GM23248 (cell line): ENCODE measurements at regions not wholly inside any gene's neighbourhood (a gene's known extent, or its start where the extent isn't known, plus 50 kb on each side); places are given as distances from the start of the nearest gene placed in this dataset.

Experiments used
- DNase-seq: peaks from one replicate; pipeline ENCODE4 v3.0.0-alpha.2; 2015
- H2AFZ ChIP-seq: fragments of 200-600 bp; sonication (generic); 2 replicates; pipeline ENCODE4 v1.6.1; 2016; ENCODE audit warnings: antibody characterized with exemption
- H3F3A ChIP-seq: fragments of 200-600 bp; sonication (generic); 2 replicates; pipeline ENCODE4 v1.6.1; 2016; ENCODE audit warnings: mild to moderate bottlenecking, antibody characterized with exemption, mixed run types; ENCODE audit not compliant: insufficient read depth
- H3K27ac ChIP-seq: fragments of 200-600 bp; sonication (generic); 2 replicates; pipeline ENCODE4 v1.5.1; 2016; ENCODE audit warnings: mild to moderate bottlenecking
- H3K27me3 ChIP-seq: fragments of 200-600 bp; sonication (generic); replicated peaks from 2 replicates; pipeline ENCODE4 v1.6.1; 2016; ENCODE audit warnings: mild to moderate bottlenecking; ENCODE audit not compliant: insufficient read depth
- H3K36me3 ChIP-seq: fragments of 200-600 bp; sonication (generic); 2 replicates; pipeline ENCODE4 v1.6.1; 2016; ENCODE audit warnings: low read depth, mild to moderate bottlenecking
- H3K4me1 ChIP-seq: fragments of 200-600 bp; sonication (generic); 2 replicates; pipeline ENCODE4 v1.6.1; 2016; ENCODE audit warnings: mild to moderate bottlenecking; ENCODE audit not compliant: insufficient read depth
- H3K4me2 ChIP-seq: fragments of 200-600 bp; sonication (generic); one replicate; pipeline ENCODE4 v1.6.1; 2016; ENCODE audit warnings: mild to moderate bottlenecking; ENCODE audit not compliant: unreplicated experiment
- H3K4me3 ChIP-seq: fragments of 200-600 bp; sonication (generic); 2 replicates; pipeline ENCODE4 v1.5.1; 2016; ENCODE audit warnings: mild to moderate bottlenecking
- H3K79me2 ChIP-seq: fragments of 200-600 bp; sonication (generic); 2 replicates; pipeline ENCODE4 v1.6.1; 2016; ENCODE audit warnings: mild to moderate bottlenecking; ENCODE audit not compliant: insufficient read depth
- H3K9ac ChIP-seq: fragments of 200-600 bp; sonication (generic); 2 replicates; pipeline ENCODE4 v1.6.1; 2016; ENCODE audit warnings: mild to moderate bottlenecking
- H3K9me2 ChIP-seq: fragments of 200-600 bp; sonication (generic); 2 replicates; pipeline ENCODE4 v1.6.1; 2016; ENCODE audit warnings: mixed run types, mild to moderate bottlenecking, moderate library complexity; ENCODE audit not compliant: insufficient read depth
- H3K9me3 ChIP-seq: fragments of 200-600 bp; sonication (generic); one replicate; pipeline ENCODE4 v1.6.1; 2017; ENCODE audit warnings: low read depth
- H4K20me1 ChIP-seq: fragments of 200-600 bp; sonication (generic); 2 replicates; pipeline ENCODE4 v1.6.0; 2016; ENCODE audit not compliant: insufficient read depth
- EZH2 ChIP-seq: fragments of 200-600 bp; sonication (generic); IDR thresholded peaks from 2 replicates; pipeline ENCODE4 v1.6.1; 2018; ENCODE audit warnings: antibody characterized with exemption, mild to moderate bottlenecking; ENCODE audit not compliant: insufficient read depth, poor library complexity, severe bottlenecking
- EZH2phosphoT487 ChIP-seq: fragments of 200-600 bp; sonication (generic); IDR thresholded peaks from 2 replicates; pipeline ENCODE4 v1.6.1; 2018; ENCODE audit warnings: antibody characterized with exemption, moderate library complexity, mild to moderate bottlenecking, low read depth; ENCODE audit not compliant: insufficient read depth
- WGBS, 2 experiments: methylation state at CpG; one replicate each; pipeline ENCODE4 v1.1.6; 2015 to 2017; ENCODE audit warnings: low lambda C conversion rate in 2 of 2, low coverage in 1 of 2; ENCODE audit errors: missing lambda C conversion rate in 2 of 2; 5-methylcytosine and 5-hydroxymethylcytosine counted together
- in situ Hi-C: fragments of 300-500 bp; cut with MboI; formaldehyde crosslinking; loops from 2 replicates; pipeline ENCODE4 v1.15.0; 2020

DNA sequence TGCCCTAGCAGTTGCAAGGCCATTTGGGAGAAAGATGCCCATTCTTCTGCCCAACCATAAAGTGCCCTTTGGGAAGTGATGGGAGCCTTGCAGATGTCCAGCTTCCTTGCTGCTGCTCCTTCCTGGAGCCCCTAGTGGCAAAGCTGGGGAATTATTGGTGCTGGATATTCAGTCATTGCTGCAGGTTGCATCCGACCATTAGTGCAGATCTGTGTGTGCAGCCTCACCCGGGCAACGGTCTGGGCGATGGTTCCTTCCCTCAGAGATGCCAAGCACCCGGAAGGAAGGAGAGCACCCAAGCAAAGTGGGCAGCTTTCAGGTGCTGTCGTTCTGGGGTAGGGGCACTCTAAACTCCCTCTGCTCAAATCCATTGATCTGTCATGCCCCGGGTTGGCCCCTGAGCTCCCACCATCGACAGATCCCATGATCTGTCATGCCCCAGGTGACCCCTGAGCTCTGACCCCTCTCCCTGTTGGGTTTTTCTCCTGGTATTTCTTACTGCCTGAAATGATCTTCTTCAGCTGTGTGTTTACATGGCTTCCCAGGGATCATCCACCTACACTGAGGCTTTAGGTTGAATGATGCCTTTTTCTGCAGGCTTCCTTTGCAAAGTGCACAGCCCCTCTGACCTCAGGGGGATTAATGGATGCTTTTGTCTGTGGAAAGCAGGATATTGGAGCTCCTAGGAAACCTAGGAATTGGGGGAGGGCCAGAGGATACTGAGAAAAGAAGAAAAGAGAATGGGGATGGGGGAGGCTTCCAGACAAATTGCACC lies 467.5 kb downstream of the PTPRU start:
- Histone ChIP-seq H3K79me2 (no peaks in the 10 kb centered on the region), H2AFZ (no peak overlapping the region), H3K4me3 (no peak overlapping the region), H3K36me3 (no peaks in the 10 kb centered on the region), H3K27me3 (no peaks in the 10 kb centered on the region), H3K4me1 (peaks cover 11% of the 10 kb centered on the region), H3K9ac (no peak overlapping the region), H3K9me3 (no peaks in the 10 kb centered on the region), H4K20me1 (no peaks in the 10 kb centered on the region), H3K9me2 (no peaks in the 10 kb centered on the region), H3K4me2 (no peak overlapping the region), H3F3A (peaks cover 15% of the 10 kb centered on the region), H3K27ac (no peak overlapping the region)
- in situ Hi-C loops: no loop called here
- DNase-seq: peak; percentile 74
- no peak for TF ChIP-seq EZH2
- no peak for TF ChIP-seq EZH2phosphoT487
- WGBS, 2 experiments: 15 to 18% methylated on average over 8 of the region's 8 CpGs

DNA sequence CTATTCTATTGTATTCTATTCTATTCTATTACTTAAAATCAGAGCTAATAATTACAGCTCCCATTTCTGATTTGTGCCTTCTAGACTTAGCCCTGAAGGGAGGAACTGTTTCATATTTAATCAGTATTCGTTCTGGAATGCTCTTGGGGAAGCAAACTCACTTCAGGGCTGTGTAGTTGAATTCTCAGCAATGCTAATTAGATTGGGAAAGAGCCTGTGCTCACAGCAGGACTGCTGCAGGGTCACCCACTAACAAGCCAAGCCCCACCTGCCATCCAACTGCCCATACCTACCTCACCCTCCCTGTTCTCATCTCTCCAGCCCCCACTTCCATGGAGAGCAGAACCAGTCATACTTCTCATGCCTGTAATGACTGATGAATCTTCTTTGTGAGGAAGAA lies 464.2 kb downstream of the PTPRU start:
- Histone ChIP-seq H2AFZ (no peak overlapping the region), H3K9ac (no peak overlapping the region), H3K9me2 (no peaks in the 10 kb centered on the region), H3K4me2 (no peak overlapping the region), H3K36me3 (no peaks in the 10 kb centered on the region), H3K9me3 (no peaks in the 10 kb centered on the region), H3K27ac (no peak overlapping the region), H3K4me1 (no peaks in the 10 kb centered on the region), H4K20me1 (no peaks in the 10 kb centered on the region), H3K4me3 (no peak overlapping the region), H3K27me3 (no peaks in the 10 kb centered on the region), H3K79me2 (no peaks in the 10 kb centered on the region), H3F3A (peaks cover 4% of the 10 kb centered on the region; the same call in 1 of the 2 replicates)
- in situ Hi-C loops: no loop called here
- 4% methylated on average over 1 of the region's 1 CpG for WGBS, 2 experiments
- no peak for TF ChIP-seq EZH2
- no peak for TF ChIP-seq EZH2phosphoT487
- DNase-seq: no peak

DNA sequence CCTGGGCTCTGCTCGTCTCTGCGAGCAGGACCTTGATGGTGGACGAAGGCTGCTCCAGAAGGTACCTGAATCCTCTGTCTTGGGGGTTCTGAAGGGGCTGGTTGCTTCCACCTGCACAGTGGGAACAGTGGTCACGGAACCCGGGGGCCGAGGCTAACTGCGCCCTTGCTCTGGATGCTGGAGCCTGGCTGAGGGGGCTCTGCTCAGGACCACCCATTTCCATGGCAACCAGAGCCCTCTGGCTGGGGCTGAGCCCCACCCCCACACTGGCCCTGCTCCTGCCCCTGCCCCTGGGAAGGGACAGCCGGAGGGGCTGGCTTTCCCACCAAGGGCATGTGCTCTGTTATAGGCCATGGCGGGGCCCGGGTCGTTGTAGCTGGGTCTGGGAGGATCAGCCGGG lies 462.3 kb downstream of the PTPRU start:
- Histone ChIP-seq H3K4me3 (no peak overlapping the region), H2AFZ (no peak overlapping the region), H3K27me3 (no peaks in the 10 kb centered on the region), H3F3A (peaks cover 4% of the 10 kb centered on the region; the same call in 1 of the 2 replicates), H3K9ac (no peak overlapping the region), H3K4me1 (no peaks in the 10 kb centered on the region), H3K79me2 (no peaks in the 10 kb centered on the region), H3K36me3 (no peaks in the 10 kb centered on the region), H3K27ac (no peak overlapping the region), H3K4me2 (no peak overlapping the region), H4K20me1 (no peaks in the 10 kb centered on the region), H3K9me3 (no peaks in the 10 kb centered on the region), H3K9me2 (no peaks in the 10 kb centered on the region)
- DNase-seq: no peak
- in situ Hi-C loops: loop anchor here (25.0 kb wide), 1 partner anchor 461 kb away; the partner anchor contains the start of genes MECR and PTPRU
- WGBS, 2 experiments: 81 to 84% methylated on average over 12 of the region's 12 CpGs
- TF ChIP-seq EZH2: no peak
- TF ChIP-seq EZH2phosphoT487: no peak

DNA sequence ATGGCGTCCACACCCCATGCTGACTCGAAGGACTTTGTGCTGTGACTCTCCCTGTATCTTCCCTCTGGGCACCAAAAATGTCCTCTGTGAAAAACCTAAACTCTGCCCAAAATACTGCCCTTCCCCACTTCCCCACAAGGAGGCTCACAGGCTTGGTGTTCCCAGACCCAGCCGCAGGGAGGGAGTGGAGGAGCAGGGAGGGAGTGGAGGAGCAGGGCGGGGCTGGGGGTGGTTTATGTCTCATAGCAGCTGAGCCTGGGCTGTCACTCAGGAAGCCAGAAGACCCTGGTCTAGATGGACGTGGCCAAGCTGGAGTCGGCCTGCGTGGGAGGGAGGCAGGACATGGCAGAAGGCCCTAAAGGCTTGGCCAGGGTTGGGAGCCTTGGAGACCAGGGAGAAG lies 461.7 kb downstream of the PTPRU start:
- Histone ChIP-seq H3K36me3 (no peaks in the 10 kb centered on the region), H2AFZ (0 out of 2 replicates have a peak overlapping the region, but pooled peaks have one; percentile 46), H3K27ac (no peak overlapping the region), H4K20me1 (no peaks in the 10 kb centered on the region), H3K79me2 (no peaks in the 10 kb centered on the region), H3F3A (peaks cover 4% of the 10 kb centered on the region; the same call in 1 of the 2 replicates), H3K4me1 (no peaks in the 10 kb centered on the region), H3K9me3 (no peaks in the 10 kb centered on the region), H3K4me2 (no peak overlapping the region), H3K4me3 (no peak overlapping the region), H3K9ac (no peak overlapping the region), H3K9me2 (no peaks in the 10 kb centered on the region), H3K27me3 (no peaks in the 10 kb centered on the region)
- 26 to 29% methylated on average over 6 to 7 of the region's 7 CpGs for WGBS, 2 experiments
- in situ Hi-C loops: loop anchor here (25.0 kb wide), 1 partner anchor 461 kb away; the partner anchor contains the start of genes MECR and PTPRU
- peak; percentile 83 for DNase-seq
- TF ChIP-seq EZH2 (no peak), EZH2phosphoT487 (no peak)
